Activated CD4-positive, alpha-beta T cell treated with anti-CD3 and anti-CD28 coated beads, Interleukin-2, amount 50 U/mL, for 16 hours (primary cell): ENCODE measurements at regions not wholly inside any gene's neighbourhood (a gene's known extent, or its start where the extent isn't known, plus 50 kb on each side); places are given as distances from the start of the nearest gene placed in this dataset.
"Not testable (repeated sequence)": the region's sequence is repeated elsewhere in the genome, so short reads cannot be mapped to it uniquely, and the experiment has no call there.

Experiments used
- DNase-seq: peaks from one replicate; pipeline ENCODE4 v3.0.0-alpha.2; 2020

- no peak for DNase-seq
Observed at GRCh38 chr10:17538941-17539340, 78.2 kb downstream of the HACD1 start.

GRCh38 chr10:17537281-17537680 lies 79.9 kb downstream of the HACD1 start:
- no peak for DNase-seq

GRCh38 chr10:17536221-17536620 lies 81.0 kb downstream of the HACD1 start:
- no peak for DNase-seq

- no peak for DNase-seq
Observed at GRCh38 chr10:17533731-17534130, 79.3 kb upstream of the ST8SIA6 start.

- no peak for DNase-seq
Observed at GRCh38 chr10:17528306-17528862, 74.0 kb upstream of the ST8SIA6 start.

GRCh38 chr10:17527514-17528146 lies 73.2 kb upstream of the ST8SIA6 start:
- DNase-seq = no peak

GRCh38 chr10:17526571-17526970 lies 72.2 kb upstream of the ST8SIA6 start:
- DNase-seq = not testable (repeated sequence)

- DNase-seq = no peak
Observed at GRCh38 chr10:17523917-17524316, 69.5 kb upstream of the ST8SIA6 start.

- no peak for DNase-seq
Observed at GRCh38 chr10:17523246-17523753, 68.9 kb upstream of the ST8SIA6 start.

GRCh38 chr10:17522269-17522668 lies 67.9 kb upstream of the ST8SIA6 start:
- DNase-seq = not testable (repeated sequence)

- DNase-seq = no peak
Observed at GRCh38 chr10:17519457-17519856, 65.1 kb upstream of the ST8SIA6 start.

- no peak for DNase-seq
Observed at GRCh38 chr10:17518338-17518737, 63.9 kb upstream of the ST8SIA6 start.

GRCh38 chr10:17516376-17516775 lies 62.0 kb upstream of the ST8SIA6 start:
- DNase-seq = no peak

- DNase-seq = peak; percentile 34
Observed at GRCh38 chr10:17512341-17513001, 58.1 kb upstream of the ST8SIA6 start.

- peak; percentile 71 for DNase-seq
Observed at GRCh38 chr10:17510242-17510908, 56.0 kb upstream of the ST8SIA6 start.

GRCh38 chr10:17507538-17507937 lies 53.1 kb upstream of the ST8SIA6 start:
- no peak for DNase-seq

GRCh38 chr10:17506856-17507471 lies 52.6 kb upstream of the ST8SIA6 start:
- DNase-seq = peak; percentile 33

- DNase-seq = peak; percentile 77
Observed at GRCh38 chr10:17506390-17506789, 52.0 kb upstream of the ST8SIA6 start.

- DNase-seq = no peak
Observed at GRCh38 chr10:17504547-17505245, 50.3 kb upstream of the ST8SIA6 start.
